ENCODE measurements at regions not wholly inside any gene's neighbourhood (a gene's known extent, or its start where the extent isn't known, plus 50 kb on each side); places are given as distances from the start of the nearest gene placed in this dataset.

DNA sequence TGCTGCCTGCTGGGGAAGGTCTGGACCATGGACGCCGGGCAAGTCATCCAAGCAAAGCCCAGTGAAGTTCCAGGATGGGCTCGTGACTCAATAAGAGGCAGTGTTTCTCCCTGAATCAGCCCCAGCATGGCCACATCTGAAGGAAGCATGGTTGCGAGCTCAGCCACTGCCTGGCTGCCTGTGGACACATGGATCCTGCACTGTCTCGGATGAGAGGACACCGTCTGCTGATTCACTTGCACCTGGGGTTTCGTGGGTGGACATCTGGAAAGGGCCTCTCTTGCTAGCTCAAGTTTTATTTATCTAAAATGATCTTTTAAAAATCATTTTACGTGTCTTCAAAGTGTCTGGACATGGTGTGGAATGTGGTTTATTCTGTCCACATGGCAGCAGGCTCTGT lies 224.8 kb upstream of the FN1 start:
- Histone ChIP-seq H2AFZ (ENCODE audit: low read depth, low read length) (no peak overlapping the region), H3K79me2 (replicated peaks; ENCODE audit: insufficient read depth, low read length) (no peaks in the 10 kb centered on the region), H3K9me3 (ENCODE audit: low read length) (no peaks in the 10 kb centered on the region), H3K9me2 (ENCODE audit: insufficient read depth, low read length) (no peaks in the 10 kb centered on the region), H3K4me3 (ENCODE audit: low read length) (no peak overlapping the region), H3K4me2 (ENCODE audit: low read length) (no peak overlapping the region), H3K9ac (ENCODE audit: low read length) (no peak overlapping the region), H4K20me1 (ENCODE audit: insufficient read depth) (no peaks in the 10 kb centered on the region), H3K36me3 (ENCODE audit: insufficient read depth, low read length) (no peaks in the 10 kb centered on the region), H3K27ac (ENCODE audit: low read length) (no peak overlapping the region), H3F3A (ENCODE audit: insufficient read depth, low read length, poor library complexity, severe bottlenecking) (no peaks in the 10 kb centered on the region), H3K27me3 (ENCODE audit: insufficient read depth, low read depth, low read length) (no peaks in the 10 kb centered on the region)
- TF ChIP-seq MXI1 (conservative IDR thresholded peaks at IDR 0.05; ENCODE audit: poor library complexity, severe bottlenecking) = no peak
- no peak for TF ChIP-seq SMC3 (conservative IDR thresholded peaks at IDR 0.05; ENCODE audit: poor library complexity)
- TF ChIP-seq EZH2 (IDR thresholded peaks at IDR 0.05; ENCODE audit: borderline replicate concordance, insufficient read depth, low read length, poor library complexity, severe bottlenecking) = no peak

DNA sequence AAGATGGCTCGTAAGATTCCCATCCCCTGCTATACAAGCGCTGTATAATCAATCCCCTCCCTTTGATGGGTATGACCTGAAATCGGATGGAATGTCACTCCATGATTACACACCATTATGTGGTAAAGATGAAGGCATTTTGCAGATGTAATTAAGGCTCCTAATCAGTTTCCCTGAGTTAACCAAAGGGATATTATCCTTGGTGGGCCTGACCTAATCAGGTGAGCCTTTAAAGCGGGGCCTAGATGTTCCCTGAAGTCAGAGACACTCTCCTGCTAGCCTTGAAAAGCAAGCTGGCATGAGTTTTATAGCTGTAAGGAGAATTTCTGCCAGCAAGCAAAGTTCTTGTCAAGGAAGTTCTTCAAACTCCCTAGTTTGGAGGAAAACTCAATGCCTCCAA lies 223.8 kb upstream of the FN1 start:
- no peak for TF ChIP-seq TAF1 (IDR thresholded peaks at IDR 0.05; ENCODE audit: low read depth)
- TF ChIP-seq, protein P1, sequence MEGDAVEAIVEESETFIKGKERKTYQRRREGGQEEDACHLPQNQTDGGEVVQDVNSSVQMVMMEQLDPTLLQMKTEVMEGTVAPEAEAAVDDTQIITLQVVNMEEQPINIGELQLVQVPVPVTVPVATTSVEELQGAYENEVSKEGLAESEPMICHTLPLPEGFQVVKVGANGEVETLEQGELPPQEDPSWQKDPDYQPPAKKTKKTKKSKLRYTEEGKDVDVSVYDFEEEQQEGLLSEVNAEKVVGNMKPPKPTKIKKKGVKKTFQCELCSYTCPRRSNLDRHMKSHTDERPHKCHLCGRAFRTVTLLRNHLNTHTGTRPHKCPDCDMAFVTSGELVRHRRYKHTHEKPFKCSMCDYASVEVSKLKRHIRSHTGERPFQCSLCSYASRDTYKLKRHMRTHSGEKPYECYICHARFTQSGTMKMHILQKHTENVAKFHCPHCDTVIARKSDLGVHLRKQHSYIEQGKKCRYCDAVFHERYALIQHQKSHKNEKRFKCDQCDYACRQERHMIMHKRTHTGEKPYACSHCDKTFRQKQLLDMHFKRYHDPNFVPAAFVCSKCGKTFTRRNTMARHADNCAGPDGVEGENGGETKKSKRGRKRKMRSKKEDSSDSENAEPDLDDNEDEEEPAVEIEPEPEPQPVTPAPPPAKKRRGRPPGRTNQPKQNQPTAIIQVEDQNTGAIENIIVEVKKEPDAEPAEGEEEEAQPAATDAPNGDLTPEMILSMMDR (IDR thresholded peaks at IDR 0.05; ENCODE audit: poor library complexity, severe bottlenecking) = no peak
- Histone ChIP-seq H3K4me3 (ENCODE audit: low read length) (no peak overlapping the region), H3K27me3 (ENCODE audit: insufficient read depth, low read depth, low read length) (no peaks in the 10 kb centered on the region), H3F3A (ENCODE audit: insufficient read depth, low read length, poor library complexity, severe bottlenecking) (no peaks in the 10 kb centered on the region), H2AFZ (ENCODE audit: low read depth, low read length) (no peak overlapping the region), H3K9me3 (ENCODE audit: low read length) (no peaks in the 10 kb centered on the region), H3K9ac (ENCODE audit: low read length) (no peak overlapping the region), H3K9me2 (ENCODE audit: insufficient read depth, low read length) (no peaks in the 10 kb centered on the region), H4K20me1 (ENCODE audit: insufficient read depth) (no peaks in the 10 kb centered on the region), H3K4me2 (ENCODE audit: low read length) (no peak overlapping the region), H3K27ac (ENCODE audit: low read length) (no peak overlapping the region), H3K79me2 (replicated peaks; ENCODE audit: insufficient read depth, low read length) (no peaks in the 10 kb centered on the region), H3K36me3 (ENCODE audit: insufficient read depth, low read length) (no peaks in the 10 kb centered on the region)

DNA sequence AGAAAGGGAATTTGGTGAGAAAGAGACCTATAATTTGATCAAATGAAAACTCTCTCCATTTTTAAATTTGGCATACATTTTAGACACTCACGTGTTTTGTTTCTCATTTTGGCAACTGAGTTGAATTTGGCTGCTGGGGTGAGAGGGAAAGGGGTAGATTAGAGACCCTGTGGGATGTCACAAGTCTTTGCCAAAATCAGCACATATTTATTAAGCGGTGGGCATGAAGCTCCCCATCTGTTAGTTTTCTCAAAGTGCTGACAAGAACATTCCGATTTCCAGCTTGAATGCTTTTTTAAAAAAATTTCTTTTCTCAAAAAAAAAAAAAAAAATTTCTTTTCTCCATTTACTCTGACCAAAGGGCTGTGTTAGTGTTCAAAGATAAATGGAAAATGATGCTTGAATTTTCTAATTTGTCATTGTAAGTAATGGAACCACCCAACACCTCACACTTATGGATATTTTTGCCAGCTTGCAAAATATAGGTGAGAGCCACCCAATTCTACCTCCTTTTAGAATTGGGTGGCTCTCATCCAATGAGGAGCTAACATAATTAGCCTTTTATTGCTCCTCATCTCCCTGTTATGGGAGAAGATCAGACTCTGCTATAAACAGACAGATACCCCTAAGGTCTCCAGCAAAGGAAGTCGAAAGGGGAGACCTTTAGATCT lies 222.9 kb upstream of the FN1 start:
- TF ChIP-seq EZH2 (IDR thresholded peaks at IDR 0.05; ENCODE audit: borderline replicate concordance, insufficient read depth, low read length, poor library complexity, severe bottlenecking) = no peak
- TF ChIP-seq RAD21 (conservative IDR thresholded peaks at IDR 0.05) = no peak
- Histone ChIP-seq H3F3A (ENCODE audit: insufficient read depth, low read length, poor library complexity, severe bottlenecking) (no peaks in the 10 kb centered on the region), H3K36me3 (ENCODE audit: insufficient read depth, low read length) (no peaks in the 10 kb centered on the region), H4K20me1 (ENCODE audit: insufficient read depth) (no peaks in the 10 kb centered on the region), H3K9me2 (ENCODE audit: insufficient read depth, low read length) (no peaks in the 10 kb centered on the region), H3K27ac (ENCODE audit: low read length) (no peak overlapping the region), H3K4me2 (ENCODE audit: low read length) (no peak overlapping the region), H3K9me3 (ENCODE audit: low read length) (no peaks in the 10 kb centered on the region), H3K79me2 (replicated peaks; ENCODE audit: insufficient read depth, low read length) (no peaks in the 10 kb centered on the region), H3K9ac (ENCODE audit: low read length) (no peak overlapping the region), H3K4me3 (ENCODE audit: low read length) (no peak overlapping the region), H3K27me3 (ENCODE audit: insufficient read depth, low read depth, low read length) (no peaks in the 10 kb centered on the region), H2AFZ (ENCODE audit: low read depth, low read length) (no peak overlapping the region)

DNA sequence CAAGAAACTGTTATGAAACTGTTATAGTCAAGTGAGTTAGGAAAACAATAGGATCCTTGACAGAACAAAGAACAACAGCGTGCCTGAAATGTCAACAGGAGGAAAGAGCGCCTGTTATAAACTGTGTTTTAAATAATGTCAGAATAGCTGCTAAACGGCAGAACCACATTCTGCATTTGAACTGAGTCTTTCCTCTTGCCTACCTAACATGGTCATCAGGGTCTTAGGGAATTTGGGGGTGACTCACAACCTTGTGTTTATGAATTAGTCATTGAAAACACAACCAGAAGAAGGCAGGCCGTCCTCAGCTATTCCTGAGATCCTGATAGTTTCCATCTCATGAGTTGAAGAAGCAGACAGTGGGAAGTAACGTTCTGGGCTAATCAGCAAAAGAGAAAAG lies 222.0 kb upstream of the FN1 start:
- Histone ChIP-seq H3K9me2 (ENCODE audit: insufficient read depth, low read length) (no peaks in the 10 kb centered on the region), H2AFZ (ENCODE audit: low read depth, low read length) (no peak overlapping the region), H3K4me3 (ENCODE audit: low read length) (no peak overlapping the region), H4K20me1 (ENCODE audit: insufficient read depth) (no peaks in the 10 kb centered on the region), H3K36me3 (ENCODE audit: insufficient read depth, low read length) (no peaks in the 10 kb centered on the region), H3K9ac (ENCODE audit: low read length) (no peak overlapping the region), H3K9me3 (ENCODE audit: low read length) (no peaks in the 10 kb centered on the region), H3F3A (ENCODE audit: insufficient read depth, low read length, poor library complexity, severe bottlenecking) (no peaks in the 10 kb centered on the region), H3K79me2 (replicated peaks; ENCODE audit: insufficient read depth, low read length) (no peaks in the 10 kb centered on the region), H3K27ac (ENCODE audit: low read length) (no peak overlapping the region), H3K4me2 (ENCODE audit: low read length) (no peak overlapping the region), H3K27me3 (ENCODE audit: insufficient read depth, low read depth, low read length) (no peaks in the 10 kb centered on the region)
- TF ChIP-seq, protein P2, sequence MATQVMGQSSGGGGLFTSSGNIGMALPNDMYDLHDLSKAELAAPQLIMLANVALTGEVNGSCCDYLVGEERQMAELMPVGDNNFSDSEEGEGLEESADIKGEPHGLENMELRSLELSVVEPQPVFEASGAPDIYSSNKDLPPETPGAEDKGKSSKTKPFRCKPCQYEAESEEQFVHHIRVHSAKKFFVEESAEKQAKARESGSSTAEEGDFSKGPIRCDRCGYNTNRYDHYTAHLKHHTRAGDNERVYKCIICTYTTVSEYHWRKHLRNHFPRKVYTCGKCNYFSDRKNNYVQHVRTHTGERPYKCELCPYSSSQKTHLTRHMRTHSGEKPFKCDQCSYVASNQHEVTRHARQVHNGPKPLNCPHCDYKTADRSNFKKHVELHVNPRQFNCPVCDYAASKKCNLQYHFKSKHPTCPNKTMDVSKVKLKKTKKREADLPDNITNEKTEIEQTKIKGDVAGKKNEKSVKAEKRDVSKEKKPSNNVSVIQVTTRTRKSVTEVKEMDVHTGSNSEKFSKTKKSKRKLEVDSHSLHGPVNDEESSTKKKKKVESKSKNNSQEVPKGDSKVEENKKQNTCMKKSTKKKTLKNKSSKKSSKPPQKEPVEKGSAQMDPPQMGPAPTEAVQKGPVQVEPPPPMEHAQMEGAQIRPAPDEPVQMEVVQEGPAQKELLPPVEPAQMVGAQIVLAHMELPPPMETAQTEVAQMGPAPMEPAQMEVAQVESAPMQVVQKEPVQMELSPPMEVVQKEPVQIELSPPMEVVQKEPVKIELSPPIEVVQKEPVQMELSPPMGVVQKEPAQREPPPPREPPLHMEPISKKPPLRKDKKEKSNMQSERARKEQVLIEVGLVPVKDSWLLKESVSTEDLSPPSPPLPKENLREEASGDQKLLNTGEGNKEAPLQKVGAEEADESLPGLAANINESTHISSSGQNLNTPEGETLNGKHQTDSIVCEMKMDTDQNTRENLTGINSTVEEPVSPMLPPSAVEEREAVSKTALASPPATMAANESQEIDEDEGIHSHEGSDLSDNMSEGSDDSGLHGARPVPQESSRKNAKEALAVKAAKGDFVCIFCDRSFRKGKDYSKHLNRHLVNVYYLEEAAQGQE (IDR thresholded peaks at IDR 0.05; ENCODE audit: borderline replicate concordance) = no peak
- TF ChIP-seq POLR2AphosphoS5 (IDR thresholded peaks at IDR 0.05) = no peak
- no peak for TF ChIP-seq SMC3 (conservative IDR thresholded peaks at IDR 0.05; ENCODE audit: poor library complexity)
- TF ChIP-seq RAD21 (conservative IDR thresholded peaks at IDR 0.05) = no peak
- no peak for TF ChIP-seq MXI1 (conservative IDR thresholded peaks at IDR 0.05; ENCODE audit: poor library complexity, severe bottlenecking)
- TF ChIP-seq EP300 (conservative IDR thresholded peaks at IDR 0.05; ENCODE audit: poor library complexity, severe bottlenecking) = no peak
- TF ChIP-seq TAF1 (IDR thresholded peaks at IDR 0.05; ENCODE audit: low read depth) = no peak
- TF ChIP-seq EZH2 (IDR thresholded peaks at IDR 0.05; ENCODE audit: borderline replicate concordance, insufficient read depth, low read length, poor library complexity, severe bottlenecking) = no peak
- TF ChIP-seq, protein P1 (IDR thresholded peaks at IDR 0.05; ENCODE audit: poor library complexity, severe bottlenecking) = no peak

All from neural cell (in vitro differentiated cells).